Gastroesophageal sphincter (tissue), 3 donors: ENCODE measurements at regions not wholly inside any gene's neighbourhood (a gene's known extent, or its start where the extent isn't known, plus 50 kb on each side); places are given as distances from the start of the nearest gene placed in this dataset.

Source experiments
- CTCF ChIP-seq, 4 experiments: fragments of 200-600 bp in 2 of 4; fragments of 450-650 bp in 2 of 4; sonication (generic) in 1 of 4; IDR thresholded peaks; one replicate each; pipeline ENCODE4 v1.5.1; 2017 to 2019; ENCODE audit warnings: antibody characterized with exemption in 4 of 4, mild to moderate bottlenecking in 2 of 4, moderate library complexity in 2 of 4
- POLR2A ChIP-seq, 2 donors: fragments of 450-650 bp; IDR thresholded peaks; one replicate each; pipeline ENCODE4 v1.6.1; 2017; ENCODE audit warnings: antibody characterized with exemption in 2 of 2, mild to moderate bottlenecking in 2 of 2, moderate library complexity in 1 of 2

GRCh38 chr2:16972276-16972675 is 306.6 kb upstream of the CYRIA start:
- TF ChIP-seq CTCF (IDR thresholded peaks at IDR 0.05) (no peak), POLR2A (IDR thresholded peaks at IDR 0.05) (no peak)
